ENCODE measurements at regions not wholly inside any gene's neighbourhood (a gene's known extent, or its start where the extent isn't known, plus 50 kb on each side); places are given as distances from the start of the nearest gene placed in this dataset.

DNA sequence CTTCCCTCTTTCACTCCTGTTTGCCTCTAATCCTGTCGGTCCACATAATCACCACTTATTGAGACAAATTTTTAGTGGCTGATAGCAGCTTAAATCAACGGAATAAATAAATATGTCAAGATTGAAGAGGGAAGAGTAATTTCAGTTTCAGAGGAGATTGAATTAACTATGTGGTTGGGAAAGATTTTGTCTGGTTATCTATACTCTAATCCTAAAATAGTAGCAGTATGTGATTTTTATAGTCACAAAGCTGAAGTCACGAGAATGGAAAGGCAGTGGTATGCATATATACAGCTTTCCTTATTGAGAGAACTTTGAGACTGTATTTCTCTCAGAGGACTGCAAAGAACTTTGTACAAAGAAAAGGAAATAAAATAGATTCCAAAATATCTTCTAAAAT lies 493.3 kb downstream of the FAT4 start:
- DNase-seq (ENCODE audit: low read depth) = no peak

DNA sequence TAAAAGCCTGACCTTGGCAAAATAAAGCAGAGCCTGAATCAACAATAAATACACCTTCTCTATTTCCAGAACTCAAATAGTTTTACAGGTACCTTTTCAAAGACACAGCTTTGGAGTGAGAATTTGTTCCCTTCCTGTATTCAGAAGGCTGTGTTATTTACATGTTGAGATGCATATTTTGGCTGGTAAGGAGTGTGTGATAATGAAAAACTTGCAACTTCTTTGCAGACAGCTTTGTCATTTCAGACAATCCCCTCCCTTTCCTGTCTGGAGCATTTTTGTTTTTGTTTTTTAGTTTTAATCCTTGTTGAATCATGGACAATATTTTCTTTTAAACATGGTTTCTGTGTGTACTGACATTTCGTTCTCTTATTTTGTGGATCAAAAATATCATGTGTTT lies 493.8 kb downstream of the FAT4 start:
- H3K4me3 ChIP-seq (ENCODE audit: low read length) = no peak overlapping the region
- TF ChIP-seq, protein P1, sequence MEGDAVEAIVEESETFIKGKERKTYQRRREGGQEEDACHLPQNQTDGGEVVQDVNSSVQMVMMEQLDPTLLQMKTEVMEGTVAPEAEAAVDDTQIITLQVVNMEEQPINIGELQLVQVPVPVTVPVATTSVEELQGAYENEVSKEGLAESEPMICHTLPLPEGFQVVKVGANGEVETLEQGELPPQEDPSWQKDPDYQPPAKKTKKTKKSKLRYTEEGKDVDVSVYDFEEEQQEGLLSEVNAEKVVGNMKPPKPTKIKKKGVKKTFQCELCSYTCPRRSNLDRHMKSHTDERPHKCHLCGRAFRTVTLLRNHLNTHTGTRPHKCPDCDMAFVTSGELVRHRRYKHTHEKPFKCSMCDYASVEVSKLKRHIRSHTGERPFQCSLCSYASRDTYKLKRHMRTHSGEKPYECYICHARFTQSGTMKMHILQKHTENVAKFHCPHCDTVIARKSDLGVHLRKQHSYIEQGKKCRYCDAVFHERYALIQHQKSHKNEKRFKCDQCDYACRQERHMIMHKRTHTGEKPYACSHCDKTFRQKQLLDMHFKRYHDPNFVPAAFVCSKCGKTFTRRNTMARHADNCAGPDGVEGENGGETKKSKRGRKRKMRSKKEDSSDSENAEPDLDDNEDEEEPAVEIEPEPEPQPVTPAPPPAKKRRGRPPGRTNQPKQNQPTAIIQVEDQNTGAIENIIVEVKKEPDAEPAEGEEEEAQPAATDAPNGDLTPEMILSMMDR (conservative IDR thresholded peaks at IDR 0.05; ENCODE audit: low read length) = no peak
- DNase-seq (ENCODE audit: low read depth) = no peak

More for the DNA sequence above, 493.3 kb downstream of the FAT4 start:
- H3K4me3 ChIP-seq (ENCODE audit: low read length) = no peak overlapping the region
- TF ChIP-seq, protein P1 (conservative IDR thresholded peaks at IDR 0.05; ENCODE audit: low read length) = no peak

DNA sequence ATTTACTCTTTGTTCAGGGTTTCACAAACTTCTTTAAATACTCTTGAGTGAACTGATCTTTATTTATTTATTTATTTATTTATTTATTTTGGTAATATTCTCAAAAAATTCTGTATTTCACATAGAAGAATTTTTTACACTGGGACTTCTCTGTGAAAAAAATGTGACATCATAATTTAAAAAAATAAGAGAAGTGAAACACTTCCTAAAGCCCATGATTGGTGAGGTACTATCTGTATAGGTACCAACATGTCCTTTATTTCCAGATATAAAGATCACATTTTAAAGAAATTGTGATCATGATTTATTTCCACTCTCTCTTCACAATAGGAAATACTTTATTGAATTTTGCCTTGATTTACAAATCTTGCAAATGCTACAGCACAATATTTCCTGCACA lies 497.1 kb downstream of the FAT4 start:
- no peak overlapping the region for H3K4me3 ChIP-seq (ENCODE audit: low read length)
- no peak for DNase-seq (ENCODE audit: low read depth)
- TF ChIP-seq, protein P1 (conservative IDR thresholded peaks at IDR 0.05; ENCODE audit: low read length) = no peak

DNA sequence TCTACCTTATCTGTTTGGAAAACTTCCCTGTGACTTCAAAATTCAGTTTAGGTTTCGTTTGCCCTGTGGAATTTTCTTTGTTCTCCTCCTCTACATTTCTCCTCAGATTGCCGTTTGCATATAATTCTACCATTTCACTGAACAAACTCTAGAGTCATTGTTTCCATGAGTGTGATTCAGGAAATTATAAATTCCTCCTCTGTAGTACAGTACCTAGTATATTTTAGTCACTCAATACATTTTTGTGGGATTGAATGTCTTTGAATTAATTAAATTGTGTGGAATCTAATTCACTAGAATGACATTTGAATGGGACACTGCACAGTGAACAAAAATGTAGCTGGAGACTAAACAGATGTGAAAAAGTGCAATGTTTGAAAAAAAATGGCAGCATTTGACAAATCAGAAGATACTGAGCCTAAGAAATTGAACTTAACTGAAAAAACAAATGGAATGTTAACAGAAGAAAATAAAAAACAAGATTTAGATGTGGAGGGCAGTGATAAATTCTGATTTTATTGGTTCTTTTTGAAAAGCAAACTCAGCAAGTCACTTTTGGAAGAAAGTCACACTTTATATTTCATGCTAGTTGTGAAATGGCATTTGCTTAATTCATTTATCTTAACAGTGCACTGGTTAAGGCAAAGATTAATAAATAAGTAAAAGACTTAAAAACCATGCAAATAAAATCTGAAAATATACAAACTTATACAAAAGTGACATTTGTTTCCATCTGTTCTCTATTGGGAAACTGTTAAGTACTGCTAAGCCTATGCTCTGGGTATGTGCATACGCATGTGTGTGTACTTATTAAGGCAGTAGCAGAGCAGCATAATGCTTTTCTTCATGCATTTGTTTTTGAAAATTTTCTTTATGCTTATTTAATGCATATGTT lies 512.3 kb downstream of the FAT4 start:
- DNase-seq (ENCODE audit: low read depth) = peak; percentile 40
- no peak overlapping the region for H3K4me3 ChIP-seq (ENCODE audit: low read length)
- TF ChIP-seq, protein P1 (conservative IDR thresholded peaks at IDR 0.05; ENCODE audit: low read length) = no peak

DNA sequence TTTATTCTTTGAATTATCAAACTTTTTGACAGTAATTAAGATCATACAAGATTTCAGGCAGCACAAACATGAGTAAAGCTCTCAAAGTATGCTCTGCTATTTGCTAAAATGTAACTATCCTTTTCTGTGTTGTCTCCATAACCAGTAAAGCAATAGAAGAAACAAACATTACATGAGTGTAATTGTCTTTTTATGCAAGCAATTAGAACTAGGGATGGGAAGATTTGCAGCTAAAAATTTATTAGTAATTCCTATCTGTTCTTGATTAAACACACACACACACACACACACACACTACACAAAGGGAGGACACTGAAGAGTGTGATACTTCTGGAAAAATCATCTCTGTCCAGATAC lies 512.9 kb downstream of the FAT4 start:
- no peak for DNase-seq (ENCODE audit: low read depth)
- no peak overlapping the region for H3K4me3 ChIP-seq (ENCODE audit: low read length)
- TF ChIP-seq, protein P1 (conservative IDR thresholded peaks at IDR 0.05; ENCODE audit: low read length) = no peak

DNA sequence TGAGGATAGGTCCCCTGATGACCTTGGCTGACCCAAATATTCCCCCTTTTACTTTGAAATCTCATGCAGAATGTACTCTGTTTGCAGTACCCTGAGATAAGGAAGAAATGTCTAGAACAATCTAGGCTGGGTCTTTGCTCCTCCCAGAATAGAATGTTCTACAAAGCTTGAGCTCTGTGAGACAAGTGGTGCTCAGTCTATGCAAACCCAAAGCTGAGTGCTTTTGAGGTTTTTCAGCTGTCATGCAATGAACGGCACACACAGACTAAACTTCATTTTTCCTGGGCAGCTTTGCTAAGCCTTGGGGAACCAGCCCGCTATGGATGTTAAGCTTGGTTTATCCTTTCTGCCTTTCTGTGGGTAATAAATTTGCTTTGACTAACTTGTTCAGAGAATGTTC lies 513.6 kb downstream of the FAT4 start:
- no peak overlapping the region for H3K4me3 ChIP-seq (ENCODE audit: low read length)
- DNase-seq (ENCODE audit: low read depth) = no peak
- TF ChIP-seq, protein P1 (conservative IDR thresholded peaks at IDR 0.05; ENCODE audit: low read length) = no peak

DNA sequence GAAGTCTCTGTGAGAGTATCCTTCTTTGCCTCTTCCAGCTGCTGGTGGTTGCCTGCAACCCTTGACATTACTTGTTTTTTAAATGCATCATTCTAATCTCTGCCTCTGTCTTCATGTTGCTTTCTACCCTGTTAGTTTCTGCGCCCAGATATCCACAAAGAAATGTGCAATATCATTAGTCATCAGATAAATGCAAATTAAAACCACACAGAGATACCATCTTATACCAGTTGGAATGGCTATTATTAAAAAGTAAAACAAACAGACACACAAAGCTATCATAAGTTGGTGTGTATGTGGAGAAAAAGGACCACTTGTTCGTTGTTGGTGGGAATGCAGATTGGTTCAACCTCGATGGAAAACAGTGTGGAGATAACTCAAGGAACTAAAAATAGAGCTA lies 517.4 kb downstream of the FAT4 start:
- TF ChIP-seq, protein P1 (conservative IDR thresholded peaks at IDR 0.05; ENCODE audit: low read length) = no peak
- DNase-seq (ENCODE audit: low read depth) = no peak
- H3K4me3 ChIP-seq (ENCODE audit: low read length) = no peak overlapping the region
